ENCODE measurements at regions not wholly inside any gene's neighbourhood (a gene's known extent, or its start where the extent isn't known, plus 50 kb on each side); places are given as distances from the start of the nearest gene placed in this dataset.
A peak's percentile ranks its signal among the peaks of the same experiment; 100 is the strongest.

GRCh38 chr12:90290980-90291975 is 582.6 kb upstream of the ATP2B1 start:
- intact Hi-C loops (cut with DNase I), result loop anchor here in 1 of 10 donors (10.0 kb wide), 1 partner anchor 234 kb away; no protein-coding TSS in a partner anchor
- peak in 1 of 5 donors; percentile 12 for DNase-seq
- TF ChIP-seq POLR2A (IDR thresholded peaks at IDR 0.05) (no peak), CTCF (IDR thresholded peaks at IDR 0.05) (no peak)
- Histone ChIP-seq H3K27ac (peak overlapping the region in 4 of 12 donors; percentile 17 to 30 (median 26)), H3K27me3 (no peaks in the 10 kb centered on the region), H3K9me3 (peaks cover 0 to 24% (median 7%) of the 10 kb centered on the region in 12 donors), H3K4me3 (no peak overlapping the region), H3K4me1 (peaks cover 0 to 21% (median 0%) of the 10 kb centered on the region in 12 donors), H3K36me3 (no peaks in the 10 kb centered on the region)
- no peak for ATAC-seq
- WGBS, 4 donors, result 86 to 93% (median 87%) methylated on average over 4 of the region's 4 CpGs

GRCh38 chr12:90287585-90287984 is 578.9 kb upstream of the ATP2B1 start:
- WGBS, 4 donors, result 92 to 97% (median 95%) methylated on average over 2 of the region's 2 CpGs
- no peaks in the 10 kb centered on the region for H3K36me3 ChIP-seq

GRCh38 chr12:90281154-90281868 is 572.7 kb upstream of the ATP2B1 start:
- Histone ChIP-seq H3K27ac (no peak overlapping the region), H3K27me3 (no peaks in the 10 kb centered on the region), H3K36me3 (no peaks in the 10 kb centered on the region), H3K4me1 (no peaks in the 10 kb centered on the region), H3K4me3 (no peak overlapping the region), H3K9me3 (peaks cover 0 to 18% (median 10%) of the 10 kb centered on the region in 12 donors)
- DNase-seq (no peak), ATAC-seq (no peak)
- TF ChIP-seq POLR2A (IDR thresholded peaks at IDR 0.05) (no peak), CTCF (IDR thresholded peaks at IDR 0.05) (no peak)
- intact Hi-C loops (cut with DNase I), result no loop called here
- WGBS, 4 donors, result 59 to 75% (median 63%) methylated on average over 1 of the region's 1 CpG

More at GRCh38 chr12:90287585-90287984, 578.9 kb upstream of the ATP2B1 start:
- Histone ChIP-seq H3K27ac (no peak overlapping the region), H3K4me1 (peaks cover 0 to 18% (median 0%) of the 10 kb centered on the region in 12 donors), H3K27me3 (no peaks in the 10 kb centered on the region), H3K9me3 (peaks cover 0 to 26% (median 7%) of the 10 kb centered on the region in 12 donors), H3K4me3 (no peak overlapping the region)
- ATAC-seq, result no peak
- intact Hi-C loops (cut with DNase I), result no loop called here
- no peak for DNase-seq
- TF ChIP-seq CTCF (IDR thresholded peaks at IDR 0.05) (no peak), POLR2A (IDR thresholded peaks at IDR 0.05) (no peak)

All from heart left ventricle (tissue), 16 donors.